Uterus (tissue), 2 donors: ENCODE measurements at regions not wholly inside any gene's neighbourhood (a gene's known extent, or its start where the extent isn't known, plus 50 kb on each side); places are given as distances from the start of the nearest gene placed in this dataset.

ENCODE experiments used
- CTCF ChIP-seq, 4 experiments: fragments of 200-600 bp in 2 of 4; fragments of 450-650 bp in 2 of 4; sonication (generic) in 2 of 4; IDR thresholded peaks; one replicate each; pipeline ENCODE4 v1.5.1; 2016 to 2019; ENCODE audit warnings: antibody characterized with exemption in 4 of 4, mild to moderate bottlenecking in 2 of 4, moderate library complexity in 1 of 4
- POLR2A ChIP-seq, 2 donors: fragments of 450-650 bp; IDR thresholded peaks; one replicate each; pipeline ENCODE4 v1.6.1; 2016; ENCODE audit warnings: antibody characterized with exemption in 2 of 2, mild to moderate bottlenecking in 1 of 2, moderate library complexity in 1 of 2

GRCh38 chr18:1149709-1150108 is 245.0 kb downstream of the ADCYAP1 start:
- TF ChIP-seq CTCF (IDR thresholded peaks at IDR 0.05) (no peak), POLR2A (IDR thresholded peaks at IDR 0.05) (no peak)
